Smooth muscle cell (in vitro differentiated cells): ENCODE measurements at regions not wholly inside any gene's neighbourhood (a gene's known extent, or its start where the extent isn't known, plus 50 kb on each side); places are given as distances from the start of the nearest gene placed in this dataset.

Source experiments
- DNase-seq: peaks from one replicate; lab custom pipeline; 2025; ENCODE audit not compliant: unreplicated experiment; lab: John Stamatoyannopoulos, UW
- H2AFZ ChIP-seq: fragments of 200-600 bp; sonication (generic); 2 replicates; pipeline ENCODE4 v1.6.0; 2016; ENCODE audit warnings: antibody characterized with exemption, low read depth, mild to moderate bottlenecking
- H3F3A ChIP-seq: fragments of 200-600 bp; sonication (generic); 2 replicates; pipeline ENCODE4 v1.6.0; 2017; ENCODE audit warnings: antibody characterized with exemption, low read depth
- H3K27ac ChIP-seq: fragments of 200-600 bp; sonication (generic); 2 replicates; pipeline ENCODE4 v1.5.1; 2016; ENCODE audit warnings: low read depth, mild to moderate bottlenecking
- H3K27me3 ChIP-seq: fragments of 200-600 bp; sonication (generic); 2 replicates; pipeline ENCODE4 v1.6.1; 2016; ENCODE audit warnings: low read depth, mild to moderate bottlenecking
- H3K36me3 ChIP-seq: fragments of 200-600 bp; sonication (generic); 2 replicates; pipeline ENCODE4 v1.5.1; 2016; ENCODE audit warnings: low read depth
- H3K4me1 ChIP-seq: fragments of 200-600 bp; sonication (generic); 2 replicates; pipeline ENCODE4 v1.5.1; 2016; ENCODE audit warnings: low read depth
- H3K4me2 ChIP-seq: fragments of 200-600 bp; sonication (generic); 2 replicates; pipeline ENCODE4 v1.6.0; 2016; ENCODE audit warnings: mild to moderate bottlenecking
- H3K4me3 ChIP-seq: fragments of 200-600 bp; sonication (generic); 2 replicates; pipeline ENCODE4 v1.5.1; 2016; ENCODE audit warnings: mild to moderate bottlenecking
- H3K79me2 ChIP-seq: fragments of 200-600 bp; sonication (generic); 2 replicates; pipeline ENCODE4 v1.6.0; 2016; ENCODE audit warnings: low read depth, mild to moderate bottlenecking
- H3K9ac ChIP-seq: fragments of 200-600 bp; sonication (generic); 2 replicates; pipeline ENCODE4 v1.6.0; 2016; ENCODE audit warnings: low read depth
- H3K9me3 ChIP-seq: fragments of 200-600 bp; sonication (generic); replicated peaks from 2 replicates; pipeline ENCODE4 v1.5.1; 2016; ENCODE audit warnings: low read depth
- H4K20me1 ChIP-seq: fragments of 200-600 bp; sonication (generic); 2 replicates; pipeline ENCODE4 v1.6.0; 2016; ENCODE audit warnings: low read depth
- CTCF ChIP-seq: fragments of 200-600 bp; sonication (generic); IDR thresholded peaks from 2 replicates; pipeline ENCODE4 v1.5.1; 2017; ENCODE audit warnings: borderline replicate concordance, mild to moderate bottlenecking, antibody characterized with exemption; ENCODE audit not compliant: insufficient read depth, poor library complexity, severe bottlenecking
- WGBS: methylation state at CpG from one replicate; pipeline ENCODE4 v1.1.7; 2016; ENCODE audit warnings: low lambda C conversion rate; 5-methylcytosine and 5-hydroxymethylcytosine counted together

DNA sequence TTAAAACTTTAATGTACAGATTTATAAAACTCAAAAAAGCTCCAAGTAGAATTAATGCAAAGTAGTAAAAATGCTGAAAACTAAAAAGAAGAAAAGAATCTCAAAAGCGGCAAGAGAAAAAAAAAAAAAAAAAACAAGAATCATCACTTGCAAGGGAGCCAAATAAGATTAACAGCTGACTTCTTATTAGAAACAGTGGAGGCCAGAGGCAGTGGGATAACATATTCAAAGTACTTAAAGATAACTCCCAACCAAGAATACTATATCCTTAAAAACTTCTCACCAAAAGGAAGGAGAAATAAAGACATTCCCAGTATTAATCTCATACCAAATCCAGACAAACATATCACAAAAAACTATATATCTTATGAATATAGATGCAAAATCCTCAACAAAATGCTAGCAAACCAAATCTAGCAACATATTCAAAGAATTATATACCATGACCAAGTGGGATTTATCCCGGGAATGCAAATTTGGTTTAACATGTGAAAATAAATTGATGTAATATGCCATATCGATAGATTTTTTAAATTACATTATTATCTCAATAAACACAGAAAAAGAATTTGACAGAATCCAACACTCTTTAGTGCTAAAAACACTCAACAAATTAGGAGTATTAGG is 62.7 kb downstream of the CAMK2N1 start:
- Histone ChIP-seq H3K79me2 (no peaks in the 10 kb centered on the region), H3K4me3 (no peak overlapping the region), H3K36me3 (no peaks in the 10 kb centered on the region), H3K27ac (no peak overlapping the region), H3F3A (no peaks in the 10 kb centered on the region), H3K9me3 (no peaks in the 10 kb centered on the region), H2AFZ (no peak overlapping the region), H4K20me1 (no peaks in the 10 kb centered on the region), H3K4me2 (no peak overlapping the region), H3K4me1 (no peaks in the 10 kb centered on the region), H3K9ac (no peak overlapping the region), H3K27me3 (peaks cover 13% of the 10 kb centered on the region)
- TF ChIP-seq CTCF: no peak
- 90% methylated on average over 3 of the region's 3 CpGs for WGBS
- no peak for DNase-seq

DNA sequence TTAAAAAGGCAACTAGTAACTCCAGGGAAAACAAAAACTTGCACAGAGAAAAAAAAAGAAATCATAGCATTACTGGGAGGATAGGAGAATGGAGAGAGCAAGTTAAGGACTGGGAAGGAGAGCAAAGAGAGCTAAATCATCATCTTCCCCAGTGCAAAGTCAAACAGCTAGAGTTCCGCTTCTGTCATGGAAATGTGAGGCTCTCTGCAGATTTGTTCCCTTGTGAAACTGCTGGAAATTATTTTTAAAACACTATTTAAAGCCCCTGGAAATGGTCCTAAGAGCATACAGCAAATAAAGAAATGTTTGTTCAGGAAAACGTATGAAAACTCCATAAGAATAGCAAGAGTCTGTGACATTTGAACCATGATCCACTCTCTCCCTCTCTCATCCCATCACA is 64.6 kb downstream of the CAMK2N1 start:
- Histone ChIP-seq H4K20me1 (no peaks in the 10 kb centered on the region), H3K4me2 (no peak overlapping the region), H2AFZ (no peak overlapping the region), H3K27ac (no peak overlapping the region), H3K4me3 (no peak overlapping the region), H3F3A (no peaks in the 10 kb centered on the region), H3K9me3 (no peaks in the 10 kb centered on the region), H3K36me3 (no peaks in the 10 kb centered on the region), H3K9ac (no peak overlapping the region), H3K4me1 (no peaks in the 10 kb centered on the region), H3K27me3 (peaks cover 13% of the 10 kb centered on the region), H3K79me2 (no peaks in the 10 kb centered on the region)
- no peak for DNase-seq
- 77% methylated on average over 2 of the region's 2 CpGs for WGBS
- TF ChIP-seq CTCF: no peak

GRCh38 chr1:20417581-20417980 is 68.4 kb downstream of the CAMK2N1 start:
- 92% methylated on average over 8 of the region's 8 CpGs for WGBS
- H4K20me1 ChIP-seq: no peaks in the 10 kb centered on the region
- no peak for DNase-seq

More at GRCh38 chr1:20417581-20417980, 68.4 kb downstream of the CAMK2N1 start:
- Histone ChIP-seq H3K4me3 (no peak overlapping the region), H3K4me2 (no peak overlapping the region), H3K27me3 (peaks cover 13% of the 10 kb centered on the region), H3F3A (no peaks in the 10 kb centered on the region), H3K79me2 (no peaks in the 10 kb centered on the region), H2AFZ (no peak overlapping the region), H3K4me1 (no peaks in the 10 kb centered on the region), H3K27ac (no peak overlapping the region), H3K9ac (no peak overlapping the region), H3K9me3 (no peaks in the 10 kb centered on the region), H3K36me3 (no peaks in the 10 kb centered on the region)
- no peak for TF ChIP-seq CTCF
